T-helper 9 cell (primary cell): ENCODE measurements at regions not wholly inside any gene's neighbourhood (a gene's known extent, or its start where the extent isn't known, plus 50 kb on each side); places are given as distances from the start of the nearest gene placed in this dataset.

Experiments
- DNase-seq: peaks from one replicate; pipeline ENCODE4 v3.0.0-alpha.2; 2020

GRCh38 chr7:68417002-68417401, 1181.3 kb upstream of the AUTS2 start:
- DNase-seq = no peak

GRCh38 chr7:68417659-68418058, 1180.6 kb upstream of the AUTS2 start:
- no peak for DNase-seq

GRCh38 chr7:68420342-68421192, 1177.7 kb upstream of the AUTS2 start:
- no peak for DNase-seq

- no peak for DNase-seq
Observed at GRCh38 chr7:68421712-68422111, 1176.6 kb upstream of the AUTS2 start.

- no peak for DNase-seq
Observed at GRCh38 chr7:68422281-68422680, 1176.0 kb upstream of the AUTS2 start.

- DNase-seq = no peak
Observed at GRCh38 chr7:68423356-68423755, 1174.9 kb upstream of the AUTS2 start.

- no peak for DNase-seq
Observed at GRCh38 chr7:68424658-68425297, 1173.5 kb upstream of the AUTS2 start.

- DNase-seq = no peak
Observed at GRCh38 chr7:68425377-68425776, 1172.9 kb upstream of the AUTS2 start.

GRCh38 chr7:68429411-68430117, 1168.7 kb upstream of the AUTS2 start:
- no peak for DNase-seq

- DNase-seq = no peak
Observed at GRCh38 chr7:68432585-68432984, 1165.7 kb upstream of the AUTS2 start.

- DNase-seq = no peak
Observed at GRCh38 chr7:68433462-68434070, 1164.7 kb upstream of the AUTS2 start.

GRCh38 chr7:68434857-68435256, 1163.4 kb upstream of the AUTS2 start:
- no peak for DNase-seq

- DNase-seq = no peak
Observed at GRCh38 chr7:68438016-68438415, 1160.3 kb upstream of the AUTS2 start.

- DNase-seq = no peak
Observed at GRCh38 chr7:68438811-68439210, 1159.5 kb upstream of the AUTS2 start.

GRCh38 chr7:68439897-68440296, 1158.4 kb upstream of the AUTS2 start:
- DNase-seq = no peak

- no peak for DNase-seq
Observed at GRCh38 chr7:68440866-68441265, 1157.4 kb upstream of the AUTS2 start.

GRCh38 chr7:68441645-68442044, 1156.6 kb upstream of the AUTS2 start:
- DNase-seq = no peak

- no peak for DNase-seq
Observed at GRCh38 chr7:68442931-68443631, 1155.2 kb upstream of the AUTS2 start.

GRCh38 chr7:68444042-68444441, 1154.2 kb upstream of the AUTS2 start:
- DNase-seq = no peak

- DNase-seq = no peak
Observed at GRCh38 chr7:68444956-68445355, 1153.3 kb upstream of the AUTS2 start.

- DNase-seq = no peak
Observed at GRCh38 chr7:68446183-68446582, 1152.1 kb upstream of the AUTS2 start.

GRCh38 chr7:68449099-68449498, 1149.2 kb upstream of the AUTS2 start:
- no peak for DNase-seq

GRCh38 chr7:68449816-68450215, 1148.5 kb upstream of the AUTS2 start:
- DNase-seq = no peak
